Transverse colon (tissue), 4 donors: ENCODE measurements at regions not wholly inside any gene's neighbourhood (a gene's known extent, or its start where the extent isn't known, plus 50 kb on each side); places are given as distances from the start of the nearest gene placed in this dataset.

ENCODE experiments used
- CTCF ChIP-seq, 5 experiments: fragments of 200-600 bp in 3 of 5; fragments of 450-650 bp in 2 of 5; sonication (generic) in 3 of 5; IDR thresholded peaks; 1 replicate in 2 of 5; 2 replicates in 3 of 5; pipeline ENCODE4 v1.5.1; 2016 to 2017; ENCODE audit warnings: antibody characterized with exemption in 5 of 5, inconsistent platforms in 3 of 5, mild to moderate bottlenecking in 2 of 5, moderate library complexity in 1 of 5
- EP300 ChIP-seq: sonication (generic); formaldehyde crosslinking; IDR thresholded peaks from one replicate; pipeline ENCODE4 v1.6.1; 2017; ENCODE audit warnings: antibody characterized with exemption, low read depth
- POLR2A ChIP-seq: fragments of 450-650 bp; IDR thresholded peaks from one replicate; pipeline ENCODE4 v1.6.1; 2016; ENCODE audit warnings: antibody characterized with exemption, mild to moderate bottlenecking, moderate library complexity
- POLR2AphosphoS5 ChIP-seq, 3 donors: sonication (generic); formaldehyde crosslinking; IDR thresholded peaks; one replicate each; pipeline ENCODE4 v1.6.1; 2016; ENCODE audit warnings: antibody characterized with exemption in 3 of 3

- no peak for TF ChIP-seq CTCF (IDR thresholded peaks at IDR 0.05)
- TF ChIP-seq EP300 = no peak
- TF ChIP-seq POLR2AphosphoS5 (IDR thresholded peaks at IDR 0.05) = no peak
- no peak for TF ChIP-seq POLR2A
Observed at GRCh38 chr4:3858046-3858730, 92.0 kb downstream of the ADRA2C start.
